CD4-positive, alpha-beta T cell treated with Interleukin-1 beta for 1 hour (primary cell): ENCODE measurements at regions not wholly inside any gene's neighbourhood (a gene's known extent, or its start where the extent isn't known, plus 50 kb on each side); places are given as distances from the start of the nearest gene placed in this dataset.

Experiments used
- DNase-seq, 2 donors: peaks; one replicate each; pipeline ENCODE4 v3.0.0-alpha.2; 2020 to 2022

- no peak for DNase-seq
Observed at GRCh38 chr6:91731939-91732338, 1145.1 kb upstream of the MAP3K7 start.

GRCh38 chr6:91730710-91731109, 1143.8 kb upstream of the MAP3K7 start:
- DNase-seq, result no peak

- no peak for DNase-seq
Observed at GRCh38 chr6:91720324-91720723, 1133.5 kb upstream of the MAP3K7 start.

GRCh38 chr6:91719414-91719813, 1132.5 kb upstream of the MAP3K7 start:
- no peak for DNase-seq

GRCh38 chr6:91718198-91718597, 1131.3 kb upstream of the MAP3K7 start:
- DNase-seq, result no peak

GRCh38 chr6:91717094-91717493, 1130.2 kb upstream of the MAP3K7 start:
- no peak for DNase-seq

GRCh38 chr6:91716361-91716760, 1129.5 kb upstream of the MAP3K7 start:
- no peak for DNase-seq

GRCh38 chr6:91715171-91715805, 1128.4 kb upstream of the MAP3K7 start:
- no peak for DNase-seq

- DNase-seq, result no peak
Observed at GRCh38 chr6:91713911-91714310, 1127.0 kb upstream of the MAP3K7 start.

- DNase-seq, result no peak
Observed at GRCh38 chr6:91711518-91711917, 1124.6 kb upstream of the MAP3K7 start.

GRCh38 chr6:91710342-91710741, 1123.5 kb upstream of the MAP3K7 start:
- no peak for DNase-seq

- no peak for DNase-seq
Observed at GRCh38 chr6:91708534-91708933, 1121.7 kb upstream of the MAP3K7 start.

- no peak for DNase-seq
Observed at GRCh38 chr6:91705646-91706045, 1118.8 kb upstream of the MAP3K7 start.

- no peak for DNase-seq
Observed at GRCh38 chr6:91704531-91704930, 1117.7 kb upstream of the MAP3K7 start.

- DNase-seq, result no peak
Observed at GRCh38 chr6:91697010-91697695, 1110.3 kb upstream of the MAP3K7 start.

GRCh38 chr6:91695221-91695620, 1108.3 kb upstream of the MAP3K7 start:
- no peak for DNase-seq

GRCh38 chr6:91694016-91694654, 1107.3 kb upstream of the MAP3K7 start:
- DNase-seq, result no peak

- DNase-seq, result no peak
Observed at GRCh38 chr6:91691449-91691848, 1104.6 kb upstream of the MAP3K7 start.

GRCh38 chr6:91683240-91683639, 1096.4 kb upstream of the MAP3K7 start:
- no peak for DNase-seq

GRCh38 chr6:91681296-91681695, 1094.4 kb upstream of the MAP3K7 start:
- no peak for DNase-seq

GRCh38 chr6:91678679-91679446, 1092.0 kb upstream of the MAP3K7 start:
- no peak for DNase-seq

- no peak for DNase-seq
Observed at GRCh38 chr6:91672201-91672600, 1085.3 kb upstream of the MAP3K7 start.

- DNase-seq, result no peak
Observed at GRCh38 chr6:91669871-91670268, 1083.0 kb upstream of the MAP3K7 start.
